Activated T-helper 2 cell treated with anti-CD3 and anti-CD28 coated beads, Interferon-gamma antibody, Interleukin-2, Interleukin-4, amounts not matched to agents 10 μg/mL and 5 μg/mL and 100 μg/mL, durations not matched to agents 14 hours and 24 hours and 36 hours (primary cell): ENCODE measurements at regions not wholly inside any gene's neighbourhood (a gene's known extent, or its start where the extent isn't known, plus 50 kb on each side); places are given as distances from the start of the nearest gene placed in this dataset.

ENCODE experiments used
- DNase-seq: peaks from one replicate; pipeline ENCODE4 v3.0.0; 2021; ENCODE audit warnings: low spot score
- H3K27ac Mint-ChIP-seq: one replicate; pipeline ENCODE4 v1.8.0; 2021; ENCODE audit warnings: mixed read lengths
- H3K27me3 Mint-ChIP-seq: one replicate; pipeline ENCODE4 v1.8.0; 2021; ENCODE audit warnings: low read depth, mixed read lengths
- H3K36me3 Mint-ChIP-seq: one replicate; pipeline ENCODE4 v1.8.0; 2021; ENCODE audit warnings: low read depth, mixed read lengths
- H3K4me1 Mint-ChIP-seq: one replicate; pipeline ENCODE4 v1.8.0; 2021; ENCODE audit warnings: low read depth, mixed read lengths
- H3K4me3 Mint-ChIP-seq: one replicate; pipeline ENCODE4 v1.8.0; 2021; ENCODE audit warnings: low read depth, mild to moderate bottlenecking, moderate library complexity, mixed read lengths
- H3K9me3 Mint-ChIP-seq: one replicate; pipeline ENCODE4 v1.8.0; 2021; ENCODE audit warnings: mixed read lengths
- intact Hi-C: fragments of 100-400 bp; cut with micrococcal nuclease; formaldehyde crosslinking; loops from one replicate; pipeline ENCODE4 v1.15.1; 2023

- Mint-ChIP-seq H3K27ac (no peak overlapping the region), H3K27me3 (no peaks in the 10 kb centered on the region), H3K4me1 (no peaks in the 10 kb centered on the region), H3K4me3 (no peak overlapping the region), H3K9me3 (no peaks in the 10 kb centered on the region), H3K36me3 (no peaks in the 10 kb centered on the region)
- intact Hi-C loops: no loop called here
- DNase-seq: no peak
Observed at GRCh38 chr1:208499601-208500000, 255.4 kb upstream of the PLXNA2 start.

DNA sequence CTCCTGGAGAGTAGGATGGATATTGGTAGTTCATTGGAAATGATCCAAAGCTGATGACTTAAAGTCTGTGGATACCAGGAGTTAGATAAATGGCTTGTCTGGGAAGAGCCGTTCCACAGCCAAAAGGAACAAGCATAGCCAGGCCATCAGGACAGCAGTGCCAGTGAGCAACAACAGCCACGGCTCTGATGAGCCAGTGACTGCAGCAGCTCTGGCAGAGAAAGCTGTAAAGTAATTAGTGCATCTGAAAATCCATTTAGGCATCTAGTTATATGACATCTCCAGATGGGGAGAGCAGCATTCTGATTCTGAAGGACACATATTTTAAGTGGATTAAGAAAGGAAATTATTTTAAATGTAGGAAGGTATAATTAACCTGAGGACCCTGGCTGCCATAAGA is 256.2 kb upstream of the PLXNA2 start:
- no peak for DNase-seq
- Mint-ChIP-seq H3K9me3 (no peaks in the 10 kb centered on the region), H3K27ac (no peak overlapping the region), H3K36me3 (no peaks in the 10 kb centered on the region), H3K4me1 (no peaks in the 10 kb centered on the region), H3K4me3 (no peak overlapping the region), H3K27me3 (no peaks in the 10 kb centered on the region)
- intact Hi-C loops: no loop called here

- intact Hi-C loops: no loop called here
- H3K4me3 Mint-ChIP-seq: no peak overlapping the region
- H3K36me3 Mint-ChIP-seq: no peaks in the 10 kb centered on the region
- no peak for DNase-seq
- no peak overlapping the region for H3K27ac Mint-ChIP-seq
- no peaks in the 10 kb centered on the region for H3K4me1 Mint-ChIP-seq
- H3K9me3 Mint-ChIP-seq: no peaks in the 10 kb centered on the region
- no peaks in the 10 kb centered on the region for H3K27me3 Mint-ChIP-seq
Observed at GRCh38 chr1:208501542-208501941, 257.4 kb upstream of the PLXNA2 start.

DNA sequence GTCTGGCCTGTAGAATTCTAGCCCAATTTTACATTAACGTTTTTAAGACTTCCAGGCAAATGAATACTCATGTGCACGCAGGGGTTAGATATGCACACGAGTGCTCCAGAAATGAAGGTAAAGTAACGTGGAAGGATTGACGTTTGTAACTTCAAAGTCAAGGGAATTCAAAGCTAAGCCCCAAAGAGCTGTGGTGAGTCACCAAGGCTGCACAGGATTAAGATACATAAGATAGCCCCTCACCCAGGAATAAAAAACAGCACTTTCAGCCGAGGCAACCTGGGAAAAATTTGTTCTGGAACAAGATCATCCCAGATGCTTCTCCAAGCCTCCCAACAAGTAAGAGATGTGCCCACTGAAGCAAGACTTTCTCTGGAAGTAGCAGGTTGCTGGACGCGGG is 259.6 kb upstream of the PLXNA2 start:
- intact Hi-C loops: no loop called here
- no peaks in the 10 kb centered on the region for H3K27me3 Mint-ChIP-seq

GRCh38 chr1:208506812-208507211 is 262.6 kb upstream of the PLXNA2 start:
- no peaks in the 10 kb centered on the region for H3K4me1 Mint-ChIP-seq
- DNase-seq: no peak
- no peaks in the 10 kb centered on the region for H3K9me3 Mint-ChIP-seq
- intact Hi-C loops: no loop called here
- no peak overlapping the region for H3K4me3 Mint-ChIP-seq
- no peaks in the 10 kb centered on the region for H3K36me3 Mint-ChIP-seq
- no peaks in the 10 kb centered on the region for H3K27me3 Mint-ChIP-seq
- H3K27ac Mint-ChIP-seq: no peak overlapping the region

More for the DNA sequence above, 259.6 kb upstream of the PLXNA2 start:
- DNase-seq: no peak
- H3K4me3 Mint-ChIP-seq: no peak overlapping the region
- H3K4me1 Mint-ChIP-seq: no peaks in the 10 kb centered on the region
- no peaks in the 10 kb centered on the region for H3K9me3 Mint-ChIP-seq
- H3K27ac Mint-ChIP-seq: no peak overlapping the region
- no peaks in the 10 kb centered on the region for H3K36me3 Mint-ChIP-seq

DNA sequence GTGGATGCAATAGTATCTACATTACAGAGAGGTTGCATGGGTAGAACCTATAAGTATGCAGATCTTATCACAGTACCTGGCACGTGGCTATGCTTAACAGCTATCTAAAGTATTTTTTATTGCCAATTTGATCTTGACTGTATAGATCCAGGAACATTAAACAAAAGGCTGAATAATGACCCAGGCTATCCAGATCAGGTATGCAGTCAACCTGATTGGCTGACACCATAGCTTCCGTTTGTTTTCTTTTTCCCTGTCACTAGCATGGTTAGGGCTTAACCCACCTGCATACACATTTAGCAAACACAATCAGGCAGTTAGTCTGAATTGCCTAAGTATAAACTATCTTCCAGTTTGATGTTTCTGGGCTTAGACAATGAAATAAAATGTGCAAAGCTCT is 264.9 kb upstream of the PLXNA2 start:
- Mint-ChIP-seq H3K27ac (no peak overlapping the region), H3K9me3 (no peaks in the 10 kb centered on the region), H3K36me3 (no peaks in the 10 kb centered on the region), H3K4me3 (no peak overlapping the region), H3K27me3 (no peaks in the 10 kb centered on the region), H3K4me1 (no peaks in the 10 kb centered on the region)
- intact Hi-C loops: no loop called here
- DNase-seq: no peak

DNA sequence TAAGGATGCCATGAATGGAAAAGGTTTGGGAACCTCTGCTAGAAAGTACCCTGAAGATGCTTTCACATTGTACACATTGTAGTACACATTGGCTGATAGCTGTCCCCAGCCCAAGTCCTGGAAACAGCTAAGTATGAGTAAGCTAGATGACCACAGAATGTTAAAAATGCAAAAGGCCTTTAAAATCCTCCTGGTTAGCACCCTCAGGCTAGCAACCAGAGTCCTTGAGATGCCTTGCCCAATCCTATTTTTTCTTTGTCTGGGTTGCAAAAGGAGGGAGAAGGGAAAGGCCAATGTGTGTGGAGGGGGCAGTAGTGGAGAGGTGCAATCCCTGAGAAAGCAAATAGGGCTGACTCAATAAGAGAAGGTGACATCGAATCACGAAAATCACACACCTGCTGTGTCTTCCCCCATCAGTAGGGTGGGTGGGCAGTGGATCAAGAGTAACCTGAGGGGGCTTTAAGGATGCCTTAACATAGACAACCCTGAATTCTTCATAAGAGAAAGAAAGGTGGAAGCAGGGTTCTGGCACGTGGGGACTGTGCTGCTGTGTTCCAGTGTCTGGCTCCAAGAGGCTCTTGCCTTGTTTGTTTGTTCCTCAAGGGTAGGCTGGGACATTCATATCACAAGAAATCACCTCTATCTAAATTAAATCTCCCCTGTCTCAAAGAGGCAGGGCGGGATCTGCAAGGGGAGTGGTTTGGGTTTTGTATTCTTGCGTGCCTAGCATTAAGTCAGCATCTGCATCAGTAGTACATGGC is 266.2 kb upstream of the PLXNA2 start:
- H3K4me3 Mint-ChIP-seq: no peak overlapping the region
- no peak for DNase-seq
- no peaks in the 10 kb centered on the region for H3K27me3 Mint-ChIP-seq
- no peaks in the 10 kb centered on the region for H3K9me3 Mint-ChIP-seq
- H3K27ac Mint-ChIP-seq: no peak overlapping the region
- no peaks in the 10 kb centered on the region for H3K4me1 Mint-ChIP-seq
- H3K36me3 Mint-ChIP-seq: no peaks in the 10 kb centered on the region
- intact Hi-C loops: no loop called here

DNA sequence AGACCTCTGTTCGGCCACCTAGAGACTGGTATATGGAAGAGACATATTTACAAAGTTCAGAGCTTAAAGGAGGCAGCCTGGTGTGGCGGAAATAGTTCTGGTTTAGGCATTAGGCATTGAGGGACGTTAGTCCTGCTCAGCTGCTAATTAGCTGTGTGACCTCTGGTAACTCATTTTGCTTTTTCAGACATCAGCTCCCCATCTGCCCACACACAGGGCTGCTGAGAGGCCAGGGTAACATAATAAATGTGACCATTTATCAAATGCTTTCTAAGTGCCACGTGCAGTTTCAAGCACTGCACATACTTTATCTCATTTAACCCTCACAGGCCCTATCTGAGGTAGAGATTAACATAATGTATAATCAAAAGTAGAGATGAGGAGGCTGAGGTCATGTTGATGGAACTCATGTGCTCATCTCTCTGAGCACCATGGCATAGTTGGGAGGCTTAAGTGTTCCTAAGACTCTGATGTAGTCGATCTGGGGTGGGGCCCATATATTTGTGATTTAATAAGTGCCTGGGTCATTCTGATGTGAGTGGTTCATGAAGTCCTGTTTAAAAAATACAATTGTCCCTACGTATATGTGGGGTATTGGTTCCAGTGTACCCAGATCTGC is 267.2 kb upstream of the PLXNA2 start:
- H3K4me1 Mint-ChIP-seq: no peaks in the 10 kb centered on the region
- H3K9me3 Mint-ChIP-seq: no peaks in the 10 kb centered on the region
- no peak overlapping the region for H3K4me3 Mint-ChIP-seq
- no peaks in the 10 kb centered on the region for H3K36me3 Mint-ChIP-seq
- no peaks in the 10 kb centered on the region for H3K27me3 Mint-ChIP-seq
- DNase-seq: no peak
- intact Hi-C loops: no loop called here
- no peak overlapping the region for H3K27ac Mint-ChIP-seq

DNA sequence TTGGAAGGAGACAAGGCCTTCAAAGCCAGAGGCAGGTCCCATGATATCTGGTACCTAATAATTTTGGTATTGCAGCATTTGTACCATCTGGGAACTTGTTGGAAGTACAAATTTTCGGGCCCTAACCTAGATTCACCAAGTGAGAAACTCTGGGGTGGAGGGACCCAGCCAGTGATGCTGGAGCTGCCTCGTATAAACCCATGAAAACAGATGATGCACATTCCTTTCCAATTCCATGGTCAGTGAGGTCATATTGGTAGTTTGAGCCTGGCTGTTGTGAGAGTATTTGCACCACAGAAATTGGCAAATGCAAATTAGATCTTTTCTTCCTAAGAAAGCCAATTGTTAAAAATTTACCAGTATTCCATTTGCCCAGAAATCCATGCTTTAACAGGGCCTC is 269.6 kb upstream of the PLXNA2 start:
- Mint-ChIP-seq H3K36me3 (no peaks in the 10 kb centered on the region), H3K27ac (no peak overlapping the region), H3K4me3 (no peak overlapping the region), H3K9me3 (no peaks in the 10 kb centered on the region), H3K27me3 (no peaks in the 10 kb centered on the region), H3K4me1 (no peaks in the 10 kb centered on the region)
- DNase-seq: no peak
- intact Hi-C loops: no loop called here

DNA sequence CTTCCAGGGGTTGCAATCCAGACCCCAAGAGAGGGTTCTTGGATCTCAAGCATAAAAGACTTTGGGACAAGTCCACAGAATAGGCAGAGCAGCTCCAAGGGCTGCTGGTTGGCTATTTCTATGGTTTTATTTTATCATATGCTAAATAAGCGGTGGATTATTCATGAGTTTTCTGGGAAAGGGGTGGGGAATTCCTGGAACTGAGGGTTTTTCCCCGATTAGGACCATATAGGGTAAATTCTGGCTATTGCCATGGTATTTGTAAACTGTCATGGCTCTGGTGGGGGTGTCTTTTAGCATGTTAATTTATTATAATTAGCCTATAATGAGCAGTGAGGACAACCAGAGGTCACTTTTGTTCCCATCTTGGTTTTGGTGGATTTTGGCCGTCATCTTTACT is 270.9 kb upstream of the PLXNA2 start:
- Mint-ChIP-seq H3K36me3 (no peaks in the 10 kb centered on the region), H3K27me3 (no peaks in the 10 kb centered on the region), H3K4me1 (no peaks in the 10 kb centered on the region)

DNA sequence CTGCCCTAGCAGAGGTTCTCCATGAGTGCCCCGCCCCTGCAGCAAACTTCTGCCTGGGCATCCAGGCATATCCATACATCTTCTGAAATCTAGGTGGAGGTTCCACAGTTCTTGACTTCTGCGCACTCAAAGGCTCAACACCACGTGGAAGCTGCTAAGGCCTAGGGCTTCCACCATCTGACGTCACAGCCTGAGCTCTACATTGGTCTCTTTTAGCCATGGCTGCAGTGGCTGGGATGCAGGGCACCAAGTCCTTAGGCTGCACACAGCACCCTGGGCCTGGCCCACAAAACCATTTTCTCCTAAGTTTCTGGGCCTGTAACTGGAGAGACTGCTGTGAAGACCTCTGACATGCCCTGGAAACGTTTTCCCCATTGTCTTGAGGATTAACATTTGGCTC is 272.6 kb upstream of the PLXNA2 start:
- no peaks in the 10 kb centered on the region for H3K36me3 Mint-ChIP-seq
- no peak for DNase-seq
- H3K4me3 Mint-ChIP-seq: no peak overlapping the region
- no peaks in the 10 kb centered on the region for H3K4me1 Mint-ChIP-seq
- no peak overlapping the region for H3K27ac Mint-ChIP-seq
- intact Hi-C loops: no loop called here
- no peaks in the 10 kb centered on the region for H3K27me3 Mint-ChIP-seq
- no peaks in the 10 kb centered on the region for H3K9me3 Mint-ChIP-seq

More for the DNA sequence above, 270.9 kb upstream of the PLXNA2 start:
- intact Hi-C loops: no loop called here
- Mint-ChIP-seq H3K27ac (no peak overlapping the region), H3K9me3 (no peaks in the 10 kb centered on the region), H3K4me3 (no peak overlapping the region)
- DNase-seq: no peak

DNA sequence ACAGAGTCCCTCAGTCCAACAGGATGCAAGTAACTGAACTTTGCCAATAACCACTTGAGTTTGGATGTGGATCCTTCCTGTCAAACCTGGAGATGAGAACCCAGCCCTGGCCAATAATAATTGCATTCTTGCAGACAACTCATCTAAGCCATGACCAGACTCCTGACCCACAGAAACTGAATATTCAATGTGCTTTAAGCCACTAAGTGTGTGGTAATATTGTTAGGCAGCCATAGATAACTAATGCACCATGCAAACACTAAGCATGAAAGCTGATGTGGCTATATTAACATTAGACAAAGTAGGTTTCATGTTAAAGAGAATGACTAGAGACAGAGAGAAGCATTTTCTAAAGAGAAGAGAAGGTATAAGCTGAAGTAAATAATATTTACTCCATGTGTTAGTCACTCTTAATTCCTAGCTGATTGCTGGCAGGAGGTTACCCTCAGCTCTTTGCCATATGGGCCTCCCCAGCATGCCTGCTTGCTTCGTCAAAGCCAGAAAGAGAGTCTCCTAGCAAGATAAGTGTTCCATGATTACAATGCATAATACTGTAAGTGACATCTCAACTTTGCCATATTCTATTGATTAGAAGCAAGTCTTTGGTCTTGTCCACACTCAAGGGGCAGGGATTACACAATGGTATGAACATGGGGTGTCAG is 276.4 kb upstream of the PLXNA2 start:
- Mint-ChIP-seq H3K4me3 (no peak overlapping the region), H3K27ac (no peak overlapping the region), H3K36me3 (no peaks in the 10 kb centered on the region), H3K9me3 (no peaks in the 10 kb centered on the region), H3K27me3 (no peaks in the 10 kb centered on the region), H3K4me1 (no peaks in the 10 kb centered on the region)
- no peak for DNase-seq
- intact Hi-C loops: no loop called here

- no peaks in the 10 kb centered on the region for H3K27me3 Mint-ChIP-seq
- intact Hi-C loops: no loop called here
- H3K36me3 Mint-ChIP-seq: no peaks in the 10 kb centered on the region
- H3K4me1 Mint-ChIP-seq: no peaks in the 10 kb centered on the region
- no peak overlapping the region for H3K4me3 Mint-ChIP-seq
- H3K27ac Mint-ChIP-seq: no peak overlapping the region
- no peaks in the 10 kb centered on the region for H3K9me3 Mint-ChIP-seq
- no peak for DNase-seq
Observed at GRCh38 chr1:208521534-208521933, 277.4 kb upstream of the PLXNA2 start.
